H1 (cell line): ENCODE measurements at regions not wholly inside any gene's neighbourhood (a gene's known extent, or its start where the extent isn't known, plus 50 kb on each side); places are given as distances from the start of the nearest gene placed in this dataset.

ENCODE experiments used
- CTCF ChIA-PET: fragments of 300-600 bp; sonication (Branson Sonifier 250); formaldehyde crosslinking; loops from one replicate; lab custom pipeline; 2021; ENCODE audit not compliant: partially characterized antibody; lab: Charles Lee
- POLR2A ChIA-PET: fragments of 300-600 bp; sonication (Branson Sonifier 250); formaldehyde crosslinking; loops from one replicate; lab custom pipeline; 2021; ENCODE audit warnings: inconsistent platforms; ENCODE audit not compliant: partially characterized antibody; lab: Charles Lee
- DNase-seq, 2 experiments: peaks; one replicate each; pipeline versions ENCODE4 v3.0.0 to v3.0.0-alpha.2; 2010 to 2022; ENCODE audit warnings: low spot score in 2 of 2, low read depth in 1 of 2, mixed read lengths in 1 of 2
- FAIRE-seq: peaks from 2 replicates; lab custom pipeline; 2011; peaks lifted over from hg19 to GRCh38; lab: Jason Lieb, UNC
- H2AFZ ChIP-seq: 2 replicates; pipeline ENCODE4 v1.8.1; 2012; ENCODE audit warnings: low read length, inconsistent platforms
- H2AK5ac ChIP-seq: 2 replicates; pipeline ENCODE4 v1.6.1; 2013; ENCODE audit warnings: low read depth, low read length
- H2BK120ac ChIP-seq: replicated peaks from 2 replicates; pipeline ENCODE3; 2013; ENCODE audit warnings: low read depth, low read length, inconsistent platforms
- H2BK12ac ChIP-seq: 2 replicates; pipeline ENCODE4 v1.6.1; 2013; ENCODE audit warnings: low read depth, low read length
- H2BK15ac ChIP-seq: 2 replicates; pipeline ENCODE4 v1.6.1; 2013; ENCODE audit warnings: low read length
- H2BK20ac ChIP-seq: 2 replicates; pipeline ENCODE4 v1.6.1; 2013; ENCODE audit warnings: low read length
- H2BK5ac ChIP-seq: 2 replicates; pipeline ENCODE4 v1.6.1; 2013; ENCODE audit warnings: low read depth, low read length
- H3K14ac ChIP-seq: 2 replicates; pipeline ENCODE4 v1.6.1; 2013; ENCODE audit warnings: inconsistent platforms; ENCODE audit not compliant: insufficient read length
- H3K18ac ChIP-seq: 2 replicates; pipeline ENCODE4 v1.6.1; 2013; ENCODE audit warnings: low read length; ENCODE audit errors: extremely low read depth
- H3K23ac ChIP-seq: 2 replicates; pipeline ENCODE4 v1.6.1; 2013; ENCODE audit warnings: inconsistent platforms; ENCODE audit not compliant: insufficient read length
- H3K23me2 ChIP-seq: 2 replicates; pipeline ENCODE4 v1.6.1; 2013; ENCODE audit warnings: low read depth, low read length
- H3K27ac ChIP-seq: 2 replicates; pipeline ENCODE4 v1.6.1; 2011; ENCODE audit warnings: low read depth, low read length, inconsistent platforms
- H3K27me3 ChIP-seq, 4 experiments: replicated peaks in 1 of 4; 1 replicate in 1 of 4; 2 replicates in 3 of 4; pipeline versions ENCODE4 v1.6.1 to v1.8.1; 2011 to 2013; ENCODE audit warnings: low read length in 3 of 4, mild to moderate bottlenecking in 3 of 4, inconsistent platforms in 2 of 4, mixed read lengths in 2 of 4, moderate library complexity in 1 of 4; ENCODE audit not compliant: control insufficient read depth in 3 of 4, insufficient read depth in 3 of 4; ENCODE audit errors: extremely low read depth in 1 of 4
- H3K36me3 ChIP-seq, 4 experiments: 2 replicates each; pipeline versions ENCODE4 v1.6.1 to v1.8.1; 2011 to 2013; ENCODE audit warnings: mild to moderate bottlenecking in 4 of 4, low read length in 3 of 4, moderate library complexity in 2 of 4, control low read depth in 1 of 4, inconsistent platforms in 1 of 4; ENCODE audit not compliant: insufficient read depth in 4 of 4, control insufficient read depth in 2 of 4
- H3K4ac ChIP-seq: replicated peaks from 2 replicates; pipeline ENCODE3; 2013; ENCODE audit warnings: low read length, low read depth, mixed read lengths, inconsistent platforms; ENCODE audit not compliant: insufficient read length
- H3K4me1 ChIP-seq, 4 experiments: replicated peaks in 1 of 4; 1 replicate in 1 of 4; 2 replicates in 3 of 4; pipeline versions ENCODE4 v1.6.1 to v1.8.1; 2011 to 2013; ENCODE audit warnings: low read length in 3 of 4, inconsistent platforms in 2 of 4, mixed read lengths in 1 of 4; ENCODE audit not compliant: insufficient read depth in 4 of 4, control insufficient read depth in 3 of 4
- H3K4me2 ChIP-seq, 2 experiments: 2 replicates each; pipeline versions ENCODE4 v1.6.1 to v1.8.1; 2011 to 2013; ENCODE audit warnings: low read depth in 2 of 2, low read length in 2 of 2, control low read depth in 1 of 2, inconsistent platforms in 1 of 2, mild to moderate bottlenecking in 1 of 2; ENCODE audit not compliant: insufficient read depth in 1 of 2
- H3K4me3 ChIP-seq, 4 experiments: fragments of 200-600, 300-600 bp in 1 of 4; sonication (generic), shearing (Covaris generic), sonication (Bioruptor Twin) in 1 of 4; 2 replicates each; pipeline versions ENCODE4 v1.5.1 to v1.8.1; 2011 to 2016; ENCODE audit warnings: low read length in 4 of 4, low read depth in 3 of 4, control low read depth in 2 of 4, inconsistent platforms in 2 of 4, mild to moderate bottlenecking in 2 of 4, mixed read lengths in 1 of 4, moderate library complexity in 1 of 4; ENCODE audit not compliant: insufficient read depth in 2 of 4; ENCODE audit errors: extremely low read depth in 1 of 4
- H3K56ac ChIP-seq: replicated peaks from 2 replicates; pipeline ENCODE3; 2013; ENCODE audit warnings: low read depth, mild to moderate bottlenecking, mixed read lengths, low read length, inconsistent platforms; ENCODE audit not compliant: insufficient read length
- H3K79me1 ChIP-seq: 2 replicates; pipeline ENCODE4 v1.6.1; 2013; ENCODE audit warnings: low read depth, low read length, control low read depth
- H3K79me2 ChIP-seq, 2 experiments: 2 replicates each; pipeline versions ENCODE4 v1.6.1 to v1.8.1; 2012 to 2013; ENCODE audit warnings: low read length in 2 of 2, mild to moderate bottlenecking in 2 of 2, inconsistent platforms in 1 of 2; ENCODE audit not compliant: insufficient read depth in 2 of 2, control insufficient read depth in 1 of 2
- H3K9ac ChIP-seq, 4 experiments: replicated peaks in 1 of 4; 1 replicate in 1 of 4; 2 replicates in 3 of 4; pipeline versions ENCODE4 v1.6.1 to v1.8.1; 2011 to 2013; ENCODE audit warnings: low read depth in 3 of 4, low read length in 3 of 4, control low read depth in 2 of 4, mild to moderate bottlenecking in 2 of 4, moderate library complexity in 2 of 4, inconsistent platforms in 1 of 4; ENCODE audit errors: extremely low read depth in 1 of 4
- H3K9me3 ChIP-seq, 2 experiments: 2 replicates each; pipeline versions ENCODE4 v1.6.1 to v1.8.1; 2012 to 2013; ENCODE audit warnings: mild to moderate bottlenecking in 2 of 2, moderate library complexity in 2 of 2, control low read depth in 1 of 2, inconsistent platforms in 1 of 2, low read depth in 1 of 2, low read length in 1 of 2, mixed read lengths in 1 of 2; ENCODE audit not compliant: insufficient read depth in 2 of 2
- H4K20me1 ChIP-seq, 2 experiments: replicated peaks in 1 of 2; 2 replicates each; pipeline versions ENCODE3 to v1.8.1; 2011 to 2013; ENCODE audit warnings: inconsistent platforms in 2 of 2, low read length in 2 of 2, mild to moderate bottlenecking in 1 of 2; ENCODE audit not compliant: insufficient read depth in 2 of 2, control insufficient read depth in 1 of 2
- H4K5ac ChIP-seq: 2 replicates; pipeline ENCODE4 v1.6.1; 2013; ENCODE audit warnings: low read length, low read depth, mixed read lengths, inconsistent platforms; ENCODE audit not compliant: insufficient read length
- H4K8ac ChIP-seq: 2 replicates; pipeline ENCODE4 v1.8.0; 2013; ENCODE audit warnings: mild to moderate bottlenecking, moderate library complexity, low read length, inconsistent platforms; ENCODE audit not compliant: insufficient read depth; ENCODE audit errors: extremely low read depth
- H4K91ac ChIP-seq: replicated peaks from 2 replicates; pipeline ENCODE3; 2013; ENCODE audit warnings: low read length, mixed read lengths, inconsistent platforms; ENCODE audit not compliant: insufficient read length
- CTBP2 ChIP-seq: IDR thresholded peaks from 2 replicates; pipeline ENCODE4 v1.7.0; 2011; ENCODE audit warnings: borderline replicate concordance, mild to moderate bottlenecking, moderate library complexity, mixed read lengths, low read length; ENCODE audit not compliant: insufficient read depth, insufficient read length
- GABPA ChIP-seq: IDR thresholded peaks from 2 replicates; pipeline ENCODE4 v1.6.1; 2011; ENCODE audit warnings: mild to moderate bottlenecking, low read length, moderate library complexity, borderline replicate concordance; ENCODE audit not compliant: insufficient read depth
- HDAC2 ChIP-seq, 2 experiments: fragments of 300-600 bp in 1 of 2; sonication (generic) in 1 of 2; IDR thresholded peaks; 2 replicates each; pipeline ENCODE4 v1.6.1; 2011 to 2012; ENCODE audit warnings: low read depth in 2 of 2, low read length in 2 of 2, mild to moderate bottlenecking in 2 of 2, moderate library complexity in 2 of 2, borderline replicate concordance in 1 of 2, inconsistent platforms in 1 of 2
- HDAC6 ChIP-seq: IDR thresholded peaks from one replicate; pipeline ENCODE4 v1.7.1; 2012; ENCODE audit warnings: low read depth, mild to moderate bottlenecking, inconsistent platforms, low read length, moderate library complexity
- KDM4A ChIP-seq: IDR thresholded peaks from one replicate; pipeline ENCODE4 v1.7.1; 2012; ENCODE audit warnings: low read depth, mild to moderate bottlenecking, moderate library complexity, low read length, inconsistent platforms; ENCODE audit not compliant: severe bottlenecking
- SAP30 ChIP-seq: fragments of 300-600 bp; sonication (generic); IDR thresholded peaks from 2 replicates; pipeline ENCODE4 v1.7.1; 2012; ENCODE audit warnings: low read length, moderate library complexity, mild to moderate bottlenecking, inconsistent platforms; ENCODE audit not compliant: insufficient read depth, insufficient replicate concordance
- SRF ChIP-seq: IDR thresholded peaks from 2 replicates; pipeline ENCODE4 v1.6.1; 2011; ENCODE audit warnings: mild to moderate bottlenecking, low read depth, low read length, moderate library complexity
- WGBS, 2 experiments: shearing (Covaris generic) in 1 of 2; methylation state at CpG; one replicate each; pipeline versions ENCODE4 v1.1.6 to v1.1.7; 2013 to 2015; ENCODE audit warnings: low lambda C conversion rate in 2 of 2, mixed read lengths in 2 of 2, inconsistent platforms in 1 of 2, low coverage in 1 of 2, missing lambda C conversion rate in 1 of 2; ENCODE audit not compliant: insufficient replicate concordance in 2 of 2, insufficient coverage in 1 of 2, insufficient read length in 1 of 2; ENCODE audit errors: extremely low coverage in 1 of 2, missing lambda C conversion rate in 1 of 2; 5-methylcytosine and 5-hydroxymethylcytosine counted together
- TF ChIP-seq, protein P1 (sequence below): IDR thresholded peaks from 2 replicates; pipeline ENCODE4 v1.6.1; 2012; ENCODE audit warnings: inconsistent platforms

DNA sequence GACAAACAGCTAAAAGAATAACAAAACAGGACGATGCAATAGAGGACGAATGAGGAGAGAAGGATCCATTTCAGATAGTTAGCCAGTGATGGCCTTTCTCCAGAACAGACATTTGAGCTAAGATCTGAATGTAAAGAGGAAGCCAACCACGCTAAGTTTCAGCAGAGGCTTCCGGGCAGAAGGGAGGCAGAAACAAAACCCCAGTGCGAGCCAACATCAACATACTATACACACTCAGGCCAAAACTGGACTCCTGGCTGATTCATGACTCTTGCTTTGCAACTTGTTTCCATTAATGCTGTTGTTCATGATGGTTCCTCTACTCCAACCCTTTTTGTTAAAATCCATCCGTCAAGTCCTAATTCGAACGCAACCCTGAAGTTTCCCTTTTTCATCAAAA lies 730.3 kb downstream of the TRIML1 start:
- WGBS, 2 experiments: 89% methylated on average over 8 of the region's 8 CpGs; no CpG with 5 or more reads in 1 of the 2 experiments
- no peak overlapping the region for H2BK15ac ChIP-seq
- H3K4me2 ChIP-seq: no peak overlapping the region
- H3K36me3 ChIP-seq: no peaks in the 10 kb centered on the region
- H3K79me2 ChIP-seq: no peaks in the 10 kb centered on the region
- DNase-seq (no peak), FAIRE-seq (no peak)
- no peak overlapping the region for H2BK120ac ChIP-seq
- H4K8ac ChIP-seq: no peak overlapping the region
- ChIA-PET CTCF (interaction anchor here (1.6 kb wide), 1 partner anchor 15 kb away, joined by 3 read pairs; no protein-coding TSS in a partner anchor), POLR2A (no interaction called here)
- H3K23ac ChIP-seq: no peak overlapping the region
- no peak overlapping the region for H2BK5ac ChIP-seq
- no peak overlapping the region for H3K14ac ChIP-seq
- no peaks in the 10 kb centered on the region for H3K9me3 ChIP-seq
- no peak overlapping the region for H2AK5ac ChIP-seq
- H3K27ac ChIP-seq: no peak overlapping the region
- TF ChIP-seq CTBP2: no peak
- no peak for TF ChIP-seq HDAC6
- no peak for TF ChIP-seq GABPA
- no peak for TF ChIP-seq KDM4A
- no peak for TF ChIP-seq HDAC2 (IDR thresholded peaks at IDR 0.05; ENCODE audit: borderline replicate concordance in 1 of 2, low read depth in 2 of 2, low read length in 2 of 2)
- TF ChIP-seq SRF: no peak
- TF ChIP-seq, protein P1, sequence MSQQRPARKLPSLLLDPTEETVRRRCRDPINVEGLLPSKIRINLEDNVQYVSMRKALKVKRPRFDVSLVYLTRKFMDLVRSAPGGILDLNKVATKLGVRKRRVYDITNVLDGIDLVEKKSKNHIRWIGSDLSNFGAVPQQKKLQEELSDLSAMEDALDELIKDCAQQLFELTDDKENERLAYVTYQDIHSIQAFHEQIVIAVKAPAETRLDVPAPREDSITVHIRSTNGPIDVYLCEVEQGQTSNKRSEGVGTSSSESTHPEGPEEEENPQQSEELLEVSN: no peak
- no peak for TF ChIP-seq SAP30
- H3K18ac ChIP-seq: no peak overlapping the region
- H3K79me1 ChIP-seq: no peaks in the 10 kb centered on the region
- no peaks in the 10 kb centered on the region for H3K27me3 ChIP-seq
- H3K56ac ChIP-seq: no peak overlapping the region
- no peak overlapping the region for H3K4ac ChIP-seq
- H2BK12ac ChIP-seq: no peak overlapping the region
- no peak overlapping the region for H4K91ac ChIP-seq
- H2BK20ac ChIP-seq: no peak overlapping the region
- no peak overlapping the region for H3K9ac ChIP-seq
- H3K4me3 ChIP-seq: no peak overlapping the region
- no peak overlapping the region for H2AFZ ChIP-seq
- no peaks in the 10 kb centered on the region for H3K4me1 ChIP-seq
- H4K20me1 ChIP-seq: no peaks in the 10 kb centered on the region
- H3K23me2 ChIP-seq: no peaks in the 10 kb centered on the region
- no peak overlapping the region for H4K5ac ChIP-seq
